ENCODE measurements at regions not wholly inside any gene's neighbourhood (a gene's known extent, or its start where the extent isn't known, plus 50 kb on each side); places are given as distances from the start of the nearest gene placed in this dataset.

DNA sequence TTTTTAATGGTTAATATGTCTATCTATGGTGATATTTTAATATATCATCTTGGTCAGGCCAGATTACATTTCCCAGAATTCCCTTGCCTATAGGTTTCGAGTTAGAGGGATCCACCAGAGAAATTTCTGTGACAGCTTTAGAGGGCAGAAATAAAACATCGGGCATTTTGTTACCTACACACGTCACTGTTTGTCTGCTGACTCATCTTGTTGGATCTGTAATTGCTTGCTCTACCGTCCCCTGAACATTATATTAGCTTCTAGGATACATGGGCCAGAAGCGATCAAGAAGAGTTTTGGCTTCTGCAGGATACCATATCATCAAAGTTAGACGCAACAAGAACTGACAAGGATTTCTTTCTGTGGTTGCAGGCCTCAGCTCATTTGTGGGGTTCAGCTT lies 795.8 kb upstream of the GCFC2 start:
- Histone ChIP-seq H3K27me3 (ENCODE audit: control insufficient read depth, insufficient read depth, low read length) (no peaks in the 10 kb centered on the region), H3K36me3 (ENCODE audit: control insufficient read depth, insufficient read depth, low read length) (no peaks in the 10 kb centered on the region), H3K4me3 (ENCODE audit: low read depth, low read length) (no peak overlapping the region)
- no peak for DNase-seq (ENCODE audit: low read depth)
- POLR2A ChIA-PET: no interaction called here
- TF ChIP-seq, protein P1, sequence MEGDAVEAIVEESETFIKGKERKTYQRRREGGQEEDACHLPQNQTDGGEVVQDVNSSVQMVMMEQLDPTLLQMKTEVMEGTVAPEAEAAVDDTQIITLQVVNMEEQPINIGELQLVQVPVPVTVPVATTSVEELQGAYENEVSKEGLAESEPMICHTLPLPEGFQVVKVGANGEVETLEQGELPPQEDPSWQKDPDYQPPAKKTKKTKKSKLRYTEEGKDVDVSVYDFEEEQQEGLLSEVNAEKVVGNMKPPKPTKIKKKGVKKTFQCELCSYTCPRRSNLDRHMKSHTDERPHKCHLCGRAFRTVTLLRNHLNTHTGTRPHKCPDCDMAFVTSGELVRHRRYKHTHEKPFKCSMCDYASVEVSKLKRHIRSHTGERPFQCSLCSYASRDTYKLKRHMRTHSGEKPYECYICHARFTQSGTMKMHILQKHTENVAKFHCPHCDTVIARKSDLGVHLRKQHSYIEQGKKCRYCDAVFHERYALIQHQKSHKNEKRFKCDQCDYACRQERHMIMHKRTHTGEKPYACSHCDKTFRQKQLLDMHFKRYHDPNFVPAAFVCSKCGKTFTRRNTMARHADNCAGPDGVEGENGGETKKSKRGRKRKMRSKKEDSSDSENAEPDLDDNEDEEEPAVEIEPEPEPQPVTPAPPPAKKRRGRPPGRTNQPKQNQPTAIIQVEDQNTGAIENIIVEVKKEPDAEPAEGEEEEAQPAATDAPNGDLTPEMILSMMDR (IDR thresholded peaks at IDR 0.05; ENCODE audit: insufficient read depth, low read depth, low read length): no peak
- CTCF ChIA-PET: no interaction called here

GRCh38 chr2:76501641-76502040 lies 790.9 kb upstream of the GCFC2 start:
- no peaks in the 10 kb centered on the region for H3K36me3 ChIP-seq (ENCODE audit: control insufficient read depth, insufficient read depth, low read length)
- CTCF ChIA-PET: no interaction called here
- no peaks in the 10 kb centered on the region for H3K27me3 ChIP-seq (ENCODE audit: control insufficient read depth, insufficient read depth, low read length)
- POLR2A ChIA-PET: no interaction called here
- no peak overlapping the region for H3K4me3 ChIP-seq (ENCODE audit: low read depth, low read length)
- TF ChIP-seq, protein P1 (IDR thresholded peaks at IDR 0.05; ENCODE audit: insufficient read depth, low read depth, low read length): no peak
- no peak for DNase-seq (ENCODE audit: low read depth)

DNA sequence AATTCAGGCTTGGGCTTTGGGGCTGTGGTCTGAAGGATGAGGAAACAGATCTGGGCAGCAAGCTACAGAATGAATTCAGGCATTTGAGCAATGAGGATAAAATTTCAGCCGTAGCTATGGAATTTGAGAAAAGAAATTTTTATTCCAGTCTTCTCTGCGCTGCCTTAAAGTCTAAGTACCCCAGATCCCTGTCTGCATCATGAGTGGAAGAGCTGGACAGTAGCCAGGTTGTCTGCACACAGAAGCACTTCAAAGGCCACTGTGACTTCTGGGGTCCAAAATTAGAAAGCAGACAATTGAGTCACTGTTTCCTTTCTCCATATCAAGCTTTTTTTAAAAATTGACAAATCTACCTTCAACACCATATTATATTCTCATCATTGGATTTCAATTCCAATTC lies 787.6 kb upstream of the GCFC2 start:
- ChIA-PET POLR2A (no interaction called here), CTCF (no interaction called here)
- no peaks in the 10 kb centered on the region for H3K36me3 ChIP-seq (ENCODE audit: control insufficient read depth, insufficient read depth, low read length)
- DNase-seq (ENCODE audit: low read depth): no peak
- H3K4me3 ChIP-seq (ENCODE audit: low read depth, low read length): no peak overlapping the region
- no peaks in the 10 kb centered on the region for H3K27me3 ChIP-seq (ENCODE audit: control insufficient read depth, insufficient read depth, low read length)
- TF ChIP-seq, protein P1 (IDR thresholded peaks at IDR 0.05; ENCODE audit: insufficient read depth, low read depth, low read length): no peak

DNA sequence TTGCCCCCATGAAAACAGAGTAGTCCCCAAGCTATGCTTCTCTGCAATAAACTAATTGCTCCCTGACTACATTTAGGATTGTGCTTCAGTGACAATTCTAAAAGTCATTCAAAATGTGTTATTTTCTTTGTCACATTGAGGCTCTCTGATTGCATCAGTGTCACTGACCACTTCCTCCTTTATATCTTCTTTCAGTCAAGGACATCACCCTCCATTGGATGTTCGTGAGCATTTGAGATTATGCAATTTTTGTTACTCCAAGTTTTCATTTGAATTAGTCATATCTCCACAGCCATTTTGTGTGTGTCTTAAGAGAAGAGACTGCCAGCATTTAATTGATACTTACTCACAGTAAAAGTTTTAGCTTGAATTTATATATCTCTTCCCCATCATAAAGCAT lies 780.8 kb upstream of the GCFC2 start:
- Histone ChIP-seq H3K36me3 (ENCODE audit: control insufficient read depth, insufficient read depth, low read length) (no peaks in the 10 kb centered on the region), H3K4me3 (ENCODE audit: low read depth, low read length) (no peak overlapping the region), H3K27me3 (ENCODE audit: control insufficient read depth, insufficient read depth, low read length) (no peaks in the 10 kb centered on the region)
- ChIA-PET POLR2A (no interaction called here), CTCF (no interaction called here)
- TF ChIP-seq, protein P1 (IDR thresholded peaks at IDR 0.05; ENCODE audit: insufficient read depth, low read depth, low read length): no peak
- DNase-seq (ENCODE audit: low read depth): no peak

DNA sequence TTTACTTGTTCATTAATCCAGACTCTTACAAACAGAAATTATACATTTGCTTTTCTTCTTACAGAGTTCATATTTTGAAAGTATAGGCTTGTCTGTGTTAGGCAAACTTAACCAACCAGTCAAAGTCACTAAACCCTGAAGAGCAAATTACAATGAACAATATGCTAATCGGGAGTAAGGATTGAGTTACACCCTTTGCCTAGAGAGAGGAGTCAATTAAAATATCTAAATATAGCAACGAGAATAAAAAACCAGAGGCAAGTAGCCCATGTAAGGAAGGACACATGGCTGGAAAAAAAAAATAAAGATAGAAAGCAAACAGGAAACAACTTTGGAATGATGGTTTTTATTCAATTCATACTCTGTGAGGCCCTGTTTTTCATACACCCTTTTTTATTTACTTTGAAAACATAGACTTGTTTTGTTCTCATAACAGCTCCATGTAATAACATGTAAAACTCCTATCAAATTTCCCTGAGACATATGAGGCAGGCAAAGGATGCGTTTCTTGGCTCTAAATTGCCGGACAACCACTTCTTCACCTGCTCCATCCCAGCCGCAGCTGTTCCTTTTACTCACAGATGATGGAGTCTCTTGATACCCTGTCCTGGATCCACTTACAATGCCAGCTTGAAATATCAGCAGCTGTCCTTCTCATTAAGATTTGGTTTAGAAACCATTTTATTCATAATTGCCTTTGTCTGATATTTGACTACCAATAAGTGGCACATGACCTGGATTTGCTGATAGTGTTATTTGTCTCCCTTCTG lies 767.7 kb upstream of the GCFC2 start:
- DNase-seq (ENCODE audit: low read depth): no peak
- Histone ChIP-seq H3K36me3 (ENCODE audit: control insufficient read depth, insufficient read depth, low read length) (no peaks in the 10 kb centered on the region), H3K4me3 (ENCODE audit: low read depth, low read length) (no peak overlapping the region), H3K27me3 (ENCODE audit: control insufficient read depth, insufficient read depth, low read length) (no peaks in the 10 kb centered on the region)
- ChIA-PET POLR2A (no interaction called here), CTCF (no interaction called here)
- TF ChIP-seq, protein P1 (IDR thresholded peaks at IDR 0.05; ENCODE audit: insufficient read depth, low read depth, low read length): no peak

Data from BJ (cell line).